GM12878 (cell line): ENCODE measurements at regions not wholly inside any gene's neighbourhood (a gene's known extent, or its start where the extent isn't known, plus 50 kb on each side); places are given as distances from the start of the nearest gene placed in this dataset.

ENCODE experiments used
- NFXL1 ChIP-seq: fragments of 450-650 bp; IDR thresholded peaks from 2 replicates; pipeline ENCODE4 v1.6.1; 2017; ENCODE audit warnings: antibody characterized with exemption, mild to moderate bottlenecking, borderline replicate concordance
- POLR2A ChIP-seq: IDR thresholded peaks from 2 replicates; pipeline ENCODE4 v1.6.1; 2011; ENCODE audit warnings: low read depth, mild to moderate bottlenecking, low read length
- POLR2AphosphoS5 ChIP-seq: IDR thresholded peaks from 2 replicates; pipeline ENCODE4 v1.6.1; 2011; ENCODE audit warnings: mild to moderate bottlenecking, low read length, inconsistent platforms
- SP1 ChIP-seq: IDR thresholded peaks from one replicate; pipeline ENCODE4 v1.6.1; 2011; ENCODE audit warnings: low read depth, low read length
- USF1 ChIP-seq: IDR thresholded peaks from 2 replicates; pipeline ENCODE4 v1.6.1; 2011; ENCODE audit warnings: borderline replicate concordance, low read depth, mild to moderate bottlenecking, moderate library complexity, mixed read lengths, low read length; ENCODE audit not compliant: insufficient read depth; ENCODE audit errors: extremely low read length
- TF ChIP-seq, protein P1 (sequence below): fragments of 450-650 bp; IDR thresholded peaks from 2 replicates; pipeline ENCODE4 v1.6.1; 2017; ENCODE audit warnings: mild to moderate bottlenecking

DNA sequence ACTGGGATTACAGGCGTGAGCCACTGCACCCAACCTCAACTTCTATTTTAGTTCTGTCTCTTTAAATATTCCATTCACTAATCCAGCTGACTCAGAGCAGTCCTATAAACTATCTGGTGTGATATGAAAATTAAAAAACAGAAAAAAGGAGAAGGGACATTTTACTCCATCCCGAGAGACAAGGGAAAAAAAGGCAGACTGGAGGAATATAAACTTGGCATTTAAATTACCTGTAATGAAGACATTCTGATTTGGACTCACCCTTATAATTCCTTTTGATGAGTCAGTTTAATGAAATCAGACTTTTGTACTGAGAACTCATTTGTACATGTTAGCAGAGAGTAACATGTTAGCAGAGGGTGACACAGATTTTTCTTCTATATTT is 74.8 kb upstream of the RIOK3 start:
- no peak for TF ChIP-seq USF1
- TF ChIP-seq NFXL1 = no peak
- TF ChIP-seq POLR2A = no peak
- TF ChIP-seq POLR2AphosphoS5 = no peak
- TF ChIP-seq, protein P1, sequence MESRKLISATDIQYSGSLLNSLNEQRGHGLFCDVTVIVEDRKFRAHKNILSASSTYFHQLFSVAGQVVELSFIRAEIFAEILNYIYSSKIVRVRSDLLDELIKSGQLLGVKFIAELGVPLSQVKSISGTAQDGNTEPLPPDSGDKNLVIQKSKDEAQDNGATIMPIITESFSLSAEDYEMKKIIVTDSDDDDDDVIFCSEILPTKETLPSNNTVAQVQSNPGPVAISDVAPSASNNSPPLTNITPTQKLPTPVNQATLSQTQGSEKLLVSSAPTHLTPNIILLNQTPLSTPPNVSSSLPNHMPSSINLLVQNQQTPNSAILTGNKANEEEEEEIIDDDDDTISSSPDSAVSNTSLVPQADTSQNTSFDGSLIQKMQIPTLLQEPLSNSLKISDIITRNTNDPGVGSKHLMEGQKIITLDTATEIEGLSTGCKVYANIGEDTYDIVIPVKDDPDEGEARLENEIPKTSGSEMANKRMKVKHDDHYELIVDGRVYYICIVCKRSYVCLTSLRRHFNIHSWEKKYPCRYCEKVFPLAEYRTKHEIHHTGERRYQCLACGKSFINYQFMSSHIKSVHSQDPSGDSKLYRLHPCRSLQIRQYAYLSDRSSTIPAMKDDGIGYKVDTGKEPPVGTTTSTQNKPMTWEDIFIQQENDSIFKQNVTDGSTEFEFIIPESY = no peak
- TF ChIP-seq SP1 = no peak
